Amygdala (tissue), 56 donors: ENCODE measurements at regions not wholly inside any gene's neighbourhood (a gene's known extent, or its start where the extent isn't known, plus 50 kb on each side); places are given as distances from the start of the nearest gene placed in this dataset.

Experiments used
- DNase-seq, 56 donors: peaks; one replicate each; lab custom pipeline; 2025; lab: John Stamatoyannopoulos, UW

- DNase-seq: no peak
Measured at GRCh38 chr6:48369100-48369499, 258.1 kb upstream of the PTCHD4 start.

GRCh38 chr6:48325701-48326100 lies 214.7 kb upstream of the PTCHD4 start:
- no peak for DNase-seq

- DNase-seq: no peak
Measured at GRCh38 chr6:48318670-48319069, 207.7 kb upstream of the PTCHD4 start.

DNA sequence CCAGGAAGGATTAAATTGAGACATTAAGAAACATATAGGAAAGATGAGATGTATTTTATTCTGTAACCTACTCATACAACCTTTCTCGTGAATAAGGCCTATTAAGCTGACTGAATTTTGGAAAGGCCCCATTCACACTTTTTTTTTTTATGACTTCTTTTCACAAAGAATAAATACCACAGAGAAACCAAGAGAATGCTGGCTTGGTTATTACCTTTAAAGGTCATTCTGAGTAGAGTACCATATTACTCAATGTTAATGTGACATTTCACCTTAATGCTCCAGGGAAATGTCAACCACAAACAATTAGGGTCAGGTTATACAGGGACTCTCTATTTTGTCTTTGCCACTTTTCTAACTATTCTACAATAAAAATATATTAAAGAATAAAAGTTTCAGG lies 204.9 kb upstream of the PTCHD4 start:
- DNase-seq: no peak

- no peak for DNase-seq
Measured at GRCh38 chr6:48315051-48315719, 204.2 kb upstream of the PTCHD4 start.

GRCh38 chr6:48311301-48311700 lies 200.3 kb upstream of the PTCHD4 start:
- DNase-seq: no peak

- DNase-seq: no peak
Measured at GRCh38 chr6:48307573-48307972, 196.6 kb upstream of the PTCHD4 start.

DNA sequence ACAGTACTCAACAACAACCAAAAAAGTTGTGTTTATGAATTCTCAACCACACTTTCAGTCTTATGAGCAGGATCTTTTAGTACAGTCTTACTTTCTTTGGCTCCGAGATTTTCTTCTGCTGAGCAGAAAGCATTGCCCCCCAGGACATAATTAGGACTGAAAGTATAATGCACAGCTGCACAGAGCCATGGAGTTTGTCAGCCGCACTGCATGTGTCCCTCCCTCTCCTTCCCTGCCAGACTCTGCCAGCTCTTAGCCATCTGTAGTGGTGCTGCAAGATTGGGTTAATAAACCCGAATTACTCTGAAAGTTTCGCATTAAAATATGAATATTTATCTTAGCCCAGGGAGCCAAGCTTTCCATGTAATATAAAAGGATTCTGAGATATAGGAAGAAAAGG lies 179.6 kb upstream of the PTCHD4 start:
- DNase-seq: no peak

GRCh38 chr6:48289841-48290240 lies 178.8 kb upstream of the PTCHD4 start:
- DNase-seq: no peak

DNA sequence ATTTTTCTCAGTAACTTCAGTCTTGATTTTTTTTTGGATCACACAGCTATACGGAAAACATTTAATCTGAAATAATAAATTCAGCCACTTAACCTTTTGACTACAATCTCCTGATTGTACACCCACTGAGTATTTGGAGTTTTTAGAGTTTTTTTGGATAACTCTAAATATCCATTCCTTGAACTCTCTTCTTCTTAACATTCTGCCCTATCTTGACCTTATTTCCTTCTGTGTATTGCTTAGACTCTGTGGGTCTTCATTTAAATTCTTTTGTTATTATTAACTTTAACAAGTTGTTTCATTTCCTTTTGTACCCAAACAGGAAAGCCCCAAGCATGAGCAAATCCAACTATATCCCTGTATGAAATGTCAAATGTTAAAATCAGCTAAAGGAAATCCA lies 170.2 kb upstream of the PTCHD4 start:
- DNase-seq: no peak

DNA sequence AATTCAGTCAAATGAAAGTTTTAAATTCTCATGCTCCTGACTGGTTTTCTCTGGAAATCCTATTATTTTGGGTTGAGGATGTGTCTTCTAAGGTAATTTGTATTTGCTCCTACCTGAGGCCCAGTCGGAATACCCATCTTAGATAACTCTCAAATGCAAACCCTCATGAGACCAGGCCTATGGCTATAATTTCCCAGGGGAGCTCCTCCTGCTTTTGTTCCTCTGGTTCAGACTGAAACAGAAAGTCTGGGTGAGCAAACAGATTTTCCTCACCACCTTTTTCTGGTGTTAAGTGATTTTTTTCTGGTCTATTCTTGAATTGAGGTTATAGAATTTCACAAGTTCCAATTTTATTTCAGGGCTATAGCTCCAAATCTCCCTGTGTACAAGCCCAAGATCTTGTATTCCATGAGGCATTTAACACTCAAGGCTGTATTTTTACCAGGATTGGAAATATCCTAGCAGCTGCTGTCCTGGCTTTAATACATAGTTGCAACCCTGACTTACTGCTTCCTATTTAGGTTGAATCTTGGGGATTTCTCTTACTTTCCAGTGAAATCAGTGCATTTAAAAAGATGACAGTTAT lies 169.1 kb upstream of the PTCHD4 start:
- no peak for DNase-seq

GRCh38 chr6:48278261-48278660 lies 167.3 kb upstream of the PTCHD4 start:
- no peak for DNase-seq

- DNase-seq: no peak
Measured at GRCh38 chr6:48272518-48272917, 161.5 kb upstream of the PTCHD4 start.

DNA sequence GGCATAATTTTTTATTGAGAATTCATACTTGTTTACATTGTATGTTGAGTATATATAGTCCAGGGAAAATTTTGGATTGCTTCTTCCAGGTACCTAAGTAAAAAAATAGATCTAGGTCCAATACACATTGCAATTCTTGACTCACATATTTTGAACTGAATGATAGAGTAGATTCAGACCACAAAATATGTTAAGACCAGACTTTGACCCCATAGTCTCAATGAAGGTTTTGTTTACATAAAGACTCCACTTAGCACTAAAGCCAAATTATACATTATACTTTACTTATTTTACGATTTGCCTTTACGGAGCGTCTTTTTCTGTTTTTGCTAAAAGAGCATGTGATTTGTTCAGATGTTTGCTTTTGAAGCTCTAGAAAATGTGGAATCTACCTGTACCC lies 144.1 kb upstream of the PTCHD4 start:
- DNase-seq: no peak

DNA sequence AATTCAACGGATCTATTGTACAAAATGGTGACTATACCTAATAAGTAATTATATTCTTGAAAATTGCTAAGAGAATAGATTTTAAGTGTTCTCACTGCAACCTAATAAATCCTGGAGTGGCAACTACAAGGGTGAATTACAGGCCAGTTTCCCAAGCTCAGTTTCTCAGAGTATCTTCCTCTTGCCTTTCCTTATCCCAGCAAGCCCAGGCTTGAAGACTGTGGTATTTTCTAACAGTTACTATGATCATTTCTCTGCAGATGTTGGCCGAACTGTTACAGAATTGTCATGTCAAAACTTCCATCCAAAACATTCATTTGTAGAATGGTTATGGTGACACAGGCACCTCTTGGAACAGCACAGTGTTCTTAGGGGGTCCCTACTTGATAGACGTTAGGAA lies 138.1 kb upstream of the PTCHD4 start:
- DNase-seq: no peak

DNA sequence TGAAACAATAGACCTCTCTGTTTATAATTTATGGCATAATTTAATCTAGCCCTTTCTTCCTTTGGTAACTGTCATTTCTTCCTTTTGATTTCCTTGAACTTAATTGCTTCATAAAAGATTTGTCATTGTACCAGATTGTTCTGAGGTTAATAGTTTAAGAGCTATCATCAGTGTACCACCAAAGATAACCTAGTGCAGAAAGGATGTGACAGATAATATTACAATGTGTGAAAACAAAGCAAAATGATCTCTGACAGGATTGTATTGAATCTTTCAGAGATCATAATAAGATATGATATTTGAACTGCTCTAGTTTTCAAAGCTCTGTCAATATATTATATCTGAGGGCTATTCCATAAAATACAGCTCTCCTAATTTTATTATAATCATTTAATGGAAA lies 132.1 kb upstream of the PTCHD4 start:
- DNase-seq: no peak

GRCh38 chr6:48240287-48240686 lies 129.3 kb upstream of the PTCHD4 start:
- DNase-seq: no peak

DNA sequence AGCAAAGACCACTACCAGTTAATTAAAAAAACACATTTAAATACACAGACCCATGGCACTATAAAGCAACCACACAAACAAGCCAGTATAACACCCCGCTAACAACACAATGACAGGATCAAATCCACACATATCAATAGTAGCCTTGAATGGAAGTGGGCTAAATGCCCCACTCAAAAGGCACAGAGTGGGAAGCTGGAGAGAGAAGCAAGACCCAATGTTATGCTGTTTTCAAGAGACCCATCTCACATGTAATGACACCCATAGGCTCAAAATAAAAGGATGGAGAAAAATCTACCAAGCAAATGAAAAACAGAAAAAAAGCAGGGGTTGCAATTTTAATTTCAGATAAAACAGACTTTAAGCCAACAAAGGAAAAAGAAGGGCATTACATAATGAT lies 125.4 kb upstream of the PTCHD4 start:
- DNase-seq: no peak

DNA sequence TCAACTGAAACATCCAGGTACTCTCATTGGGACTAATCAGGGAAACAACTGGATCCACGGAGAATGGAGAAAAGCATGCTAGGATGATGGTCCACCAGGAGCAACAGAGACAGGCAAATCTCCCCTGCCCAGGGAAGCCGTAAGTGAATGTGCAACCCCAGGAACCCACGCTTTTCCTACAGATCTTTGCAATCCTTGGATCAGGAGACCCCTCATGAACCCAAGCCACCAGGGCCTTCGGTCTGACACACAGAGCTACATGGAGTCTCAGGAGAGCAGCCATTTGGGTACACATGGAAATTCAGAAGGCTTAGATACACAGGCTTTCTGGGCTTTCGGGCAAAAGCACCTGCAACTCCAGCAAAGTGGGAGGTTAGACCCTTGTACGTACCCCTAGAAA lies 122.1 kb upstream of the PTCHD4 start:
- no peak for DNase-seq

DNA sequence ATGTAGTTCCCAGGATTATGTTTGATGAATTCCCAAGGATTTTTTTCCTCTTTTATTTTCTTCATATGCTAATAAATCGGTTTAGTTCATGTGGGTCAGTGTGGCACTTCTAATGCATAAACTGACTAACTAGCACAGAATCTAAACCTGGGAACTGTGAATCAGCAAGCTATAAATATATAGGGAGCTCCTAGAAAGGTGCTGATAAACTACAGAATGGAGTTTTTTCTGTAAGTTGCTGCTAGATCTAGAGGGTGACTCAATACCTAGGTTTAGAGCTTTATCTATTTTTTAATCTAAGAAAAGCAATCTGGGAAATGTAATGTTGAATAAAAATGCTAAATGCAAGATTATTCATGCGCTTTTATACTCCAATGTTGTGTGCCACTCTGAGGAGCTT lies 118.8 kb upstream of the PTCHD4 start:
- no peak for DNase-seq

- DNase-seq: no peak
Measured at GRCh38 chr6:48222241-48222640, 111.2 kb upstream of the PTCHD4 start.

GRCh38 chr6:48213076-48213788 lies 102.2 kb upstream of the PTCHD4 start:
- no peak for DNase-seq
